OCI-LY3 (cell line): ENCODE measurements at regions not wholly inside any gene's neighbourhood (a gene's known extent, or its start where the extent isn't known, plus 50 kb on each side); places are given as distances from the start of the nearest gene placed in this dataset.

Experiments used
- H2AFZ ChIP-seq: fragments of 200-600, 300-600 bp; shearing (Covaris generic); 2 replicates; pipeline ENCODE4 v1.6.0; 2014; ENCODE audit warnings: antibody characterized with exemption, low read depth, low read length
- H3K27ac ChIP-seq: fragments of 200-600, 300-600 bp; sonication (generic); 2 replicates; pipeline ENCODE4 v1.5.1; 2014; ENCODE audit warnings: mild to moderate bottlenecking, low read length, moderate library complexity, mixed read lengths
- H3K27me3 ChIP-seq: fragments of 200-600, 300-600 bp; sonication (generic); 2 replicates; pipeline ENCODE4 v1.6.1; 2014; ENCODE audit warnings: low read depth, low read length, mixed read lengths
- H3K36me3 ChIP-seq: fragments of 200-600, 300-600 bp; sonication (generic); replicated peaks from 2 replicates; pipeline ENCODE3; 2014; ENCODE audit warnings: low read depth, low read length, mixed read lengths
- H3K4me1 ChIP-seq: fragments of 300-600, 200-600 bp; sonication (generic); 2 replicates; pipeline ENCODE4 v1.6.1; 2014; ENCODE audit warnings: low read length, mixed read lengths
- H3K4me2 ChIP-seq: fragments of 200-600, 300-600 bp; sonication (generic); 2 replicates; pipeline ENCODE4 v1.6.1; 2014; ENCODE audit warnings: low read length, mixed read lengths
- H3K4me3 ChIP-seq: fragments of 300-600, 200-600 bp; sonication (generic); 2 replicates; pipeline ENCODE4 v1.5.1; 2014; ENCODE audit warnings: antibody characterized with exemption, mild to moderate bottlenecking, low read length, moderate library complexity
- H3K79me2 ChIP-seq: fragments of 300-600, 200-600 bp; shearing (Covaris generic); 2 replicates; pipeline ENCODE4 v1.6.1; 2014; ENCODE audit warnings: mild to moderate bottlenecking, low read length, mixed read lengths
- H3K9ac ChIP-seq: fragments of 300-600, 200-600 bp; shearing (Covaris generic); 2 replicates; pipeline ENCODE4 v1.6.0; 2014; ENCODE audit warnings: mild to moderate bottlenecking, low read length, moderate library complexity
- H3K9me3 ChIP-seq: fragments of 200-600, 300-600 bp; shearing (Covaris generic); 2 replicates; pipeline ENCODE4 v1.6.1; 2014; ENCODE audit warnings: low read length, mixed read lengths; ENCODE audit not compliant: insufficient read depth
- H4K20me1 ChIP-seq: fragments of 200-600, 300-600 bp; sonication (generic); 2 replicates; pipeline ENCODE4 v1.6.1; 2016; ENCODE audit warnings: low read length, mixed read lengths; ENCODE audit not compliant: insufficient read depth
- CTCF ChIP-seq: fragments of 200-600, 300-600 bp; sonication (generic); IDR thresholded peaks from 2 replicates; pipeline ENCODE4 v1.5.1; 2014; ENCODE audit warnings: antibody characterized with exemption, low read length, low read depth
- EZH2phosphoT487 ChIP-seq: fragments of 200-600 bp; shearing (Covaris generic); IDR thresholded peaks from 2 replicates; pipeline ENCODE4 v1.6.1; 2018; ENCODE audit warnings: antibody characterized with exemption, mixed run types, low read depth

GRCh38 chr14:87816416-87816815 lies 176.6 kb downstream of the GALC start:
- H3K4me1 ChIP-seq = peaks cover 22% of the 10 kb centered on the region
- H4K20me1 ChIP-seq = no peaks in the 10 kb centered on the region
- H3K4me2 ChIP-seq = no peak overlapping the region
- no peaks in the 10 kb centered on the region for H3K79me2 ChIP-seq
- TF ChIP-seq EZH2phosphoT487 = no peak
- no peak for TF ChIP-seq CTCF
- H2AFZ ChIP-seq = no peak overlapping the region
- H3K27me3 ChIP-seq = no peaks in the 10 kb centered on the region
- no peak overlapping the region for H3K27ac ChIP-seq
- no peaks in the 10 kb centered on the region for H3K36me3 ChIP-seq
- H3K9me3 ChIP-seq = no peaks in the 10 kb centered on the region
- no peak overlapping the region for H3K9ac ChIP-seq
- H3K4me3 ChIP-seq = no peak overlapping the region

GRCh38 chr14:87815121-87815520 lies 177.9 kb downstream of the GALC start:
- Histone ChIP-seq H3K9me3 (no peaks in the 10 kb centered on the region), H2AFZ (no peak overlapping the region), H3K27ac (no peak overlapping the region), H3K4me3 (no peak overlapping the region), H3K4me2 (no peak overlapping the region), H3K79me2 (no peaks in the 10 kb centered on the region), H3K9ac (no peak overlapping the region), H3K36me3 (no peaks in the 10 kb centered on the region), H4K20me1 (no peaks in the 10 kb centered on the region), H3K27me3 (no peaks in the 10 kb centered on the region), H3K4me1 (peaks cover 22% of the 10 kb centered on the region)
- TF ChIP-seq EZH2phosphoT487 (no peak), CTCF (no peak)

- Histone ChIP-seq H4K20me1 (no peaks in the 10 kb centered on the region), H3K27ac (peak overlapping the region; percentile 61), H3K79me2 (no peaks in the 10 kb centered on the region), H3K9ac (no peak overlapping the region), H3K4me3 (peak overlapping the region; percentile 21; the same call in 1 of the 2 replicates), H3K4me1 (peaks cover 22% of the 10 kb centered on the region), H3K9me3 (no peaks in the 10 kb centered on the region), H3K4me2 (peak overlapping the region; percentile 50), H3K27me3 (no peaks in the 10 kb centered on the region), H2AFZ (no peak overlapping the region), H3K36me3 (no peaks in the 10 kb centered on the region)
- no peak for TF ChIP-seq CTCF
- TF ChIP-seq EZH2phosphoT487 = no peak
Observed at GRCh38 chr14:87813686-87814085, 179.3 kb downstream of the GALC start.

GRCh38 chr14:87813211-87813610 lies 179.8 kb downstream of the GALC start:
- peak overlapping the region; percentile 50 for H3K4me2 ChIP-seq
- no peak for TF ChIP-seq EZH2phosphoT487
- no peak for TF ChIP-seq CTCF

More at GRCh38 chr14:87813211-87813610, 179.8 kb downstream of the GALC start:
- Histone ChIP-seq H4K20me1 (no peaks in the 10 kb centered on the region), H3K9ac (no peak overlapping the region), H3K4me1 (peaks cover 22% of the 10 kb centered on the region), H3K79me2 (no peaks in the 10 kb centered on the region), H3K36me3 (no peaks in the 10 kb centered on the region), H3K9me3 (no peaks in the 10 kb centered on the region), H2AFZ (no peak overlapping the region), H3K4me3 (peak overlapping the region; percentile 21; the same call in 1 of the 2 replicates), H3K27me3 (no peaks in the 10 kb centered on the region), H3K27ac (peak overlapping the region; percentile 61)
